ENCODE measurements at regions not wholly inside any gene's neighbourhood (a gene's known extent, or its start where the extent isn't known, plus 50 kb on each side); places are given as distances from the start of the nearest gene placed in this dataset.

GRCh38 chr20:54397292-54398140, 77.9 kb upstream of the DOK5 start:
- H3K4me1 ChIP-seq (ENCODE audit: control insufficient read depth, insufficient read depth, low read length): no peaks in the 10 kb centered on the region
- no peak overlapping the region for H3K4me3 ChIP-seq (ENCODE audit: low read depth, low read length)
- no peaks in the 10 kb centered on the region for H3K9me3 ChIP-seq (ENCODE audit: control insufficient read depth, insufficient read depth, low read length)
- H3K27ac ChIP-seq (ENCODE audit: low read depth, low read length): peak overlapping the region; percentile 43
- no peak overlapping the region for H3K9ac ChIP-seq (ENCODE audit: low read depth, low read length)
- no peaks in the 10 kb centered on the region for H3K27me3 ChIP-seq (ENCODE audit: control insufficient read depth, insufficient read depth, low read length)
- no peaks in the 10 kb centered on the region for H3K36me3 ChIP-seq (ENCODE audit: control insufficient read depth, insufficient read depth, low read length)

- Histone ChIP-seq H3K4me3 (ENCODE audit: low read depth, low read length) (no peak overlapping the region), H3K27ac (ENCODE audit: low read depth, low read length) (no peak overlapping the region), H3K9ac (ENCODE audit: low read depth, low read length) (no peak overlapping the region), H3K4me1 (ENCODE audit: control insufficient read depth, insufficient read depth, low read length) (no peaks in the 10 kb centered on the region), H3K9me3 (ENCODE audit: control insufficient read depth, insufficient read depth, low read length) (no peaks in the 10 kb centered on the region), H3K36me3 (ENCODE audit: control insufficient read depth, insufficient read depth, low read length) (no peaks in the 10 kb centered on the region), H3K27me3 (ENCODE audit: control insufficient read depth, insufficient read depth, low read length) (no peaks in the 10 kb centered on the region)
Observed at GRCh38 chr20:54398814-54399213, 76.6 kb upstream of the DOK5 start.

DNA sequence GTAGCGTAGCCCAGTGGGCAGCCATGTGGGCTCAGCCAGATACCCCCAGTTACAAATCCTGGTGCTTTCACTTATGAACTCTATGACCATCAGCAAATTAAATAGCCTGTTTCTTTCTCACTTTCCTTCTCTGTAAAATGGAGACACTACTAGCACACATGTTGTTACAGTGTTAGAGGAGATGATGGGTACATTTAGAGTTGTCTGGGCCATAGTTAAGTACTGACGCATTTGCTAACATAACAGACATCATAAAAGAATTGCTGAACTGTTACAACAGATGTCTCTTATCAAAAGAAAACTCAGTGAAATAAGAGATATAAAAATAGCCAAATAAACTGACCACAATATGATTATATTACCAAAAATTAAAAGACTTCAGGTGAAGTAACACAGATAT, 69.9 kb upstream of the DOK5 start:
- no peaks in the 10 kb centered on the region for H3K9me3 ChIP-seq (ENCODE audit: control insufficient read depth, insufficient read depth, low read length)
- no peak overlapping the region for H3K4me3 ChIP-seq (ENCODE audit: low read depth, low read length)
- no peaks in the 10 kb centered on the region for H3K4me1 ChIP-seq (ENCODE audit: control insufficient read depth, insufficient read depth, low read length)
- H3K9ac ChIP-seq (ENCODE audit: low read depth, low read length): no peak overlapping the region
- no peaks in the 10 kb centered on the region for H3K27me3 ChIP-seq (ENCODE audit: control insufficient read depth, insufficient read depth, low read length)
- H3K36me3 ChIP-seq (ENCODE audit: control insufficient read depth, insufficient read depth, low read length): no peaks in the 10 kb centered on the region
- H3K27ac ChIP-seq (ENCODE audit: low read depth, low read length): no peak overlapping the region

DNA sequence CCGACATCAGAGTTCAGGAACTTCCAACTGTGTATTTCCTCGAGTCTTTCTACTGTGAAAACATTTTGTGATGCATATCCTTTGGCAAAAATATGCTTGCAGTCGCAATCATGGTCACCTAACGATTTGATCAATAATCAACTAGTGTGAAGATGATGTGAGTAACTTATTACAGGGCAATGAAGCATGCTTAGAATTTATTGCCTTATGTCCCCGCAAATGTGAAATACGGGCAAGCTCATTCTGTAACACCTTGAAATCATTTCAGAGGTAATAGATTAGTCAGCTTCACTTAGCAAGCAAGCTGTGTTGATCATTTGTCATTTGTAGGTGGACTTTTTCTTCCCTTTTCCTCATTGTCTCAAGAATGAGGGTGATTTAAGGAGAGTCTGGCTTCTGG, 67.9 kb upstream of the DOK5 start:
- Histone ChIP-seq H3K4me1 (ENCODE audit: control insufficient read depth, insufficient read depth, low read length) (no peaks in the 10 kb centered on the region), H3K27me3 (ENCODE audit: control insufficient read depth, insufficient read depth, low read length) (no peaks in the 10 kb centered on the region), H3K4me3 (ENCODE audit: low read depth, low read length) (no peak overlapping the region), H3K36me3 (ENCODE audit: control insufficient read depth, insufficient read depth, low read length) (no peaks in the 10 kb centered on the region), H3K27ac (ENCODE audit: low read depth, low read length) (no peak overlapping the region), H3K9ac (ENCODE audit: low read depth, low read length) (no peak overlapping the region), H3K9me3 (ENCODE audit: control insufficient read depth, insufficient read depth, low read length) (no peaks in the 10 kb centered on the region)

DNA sequence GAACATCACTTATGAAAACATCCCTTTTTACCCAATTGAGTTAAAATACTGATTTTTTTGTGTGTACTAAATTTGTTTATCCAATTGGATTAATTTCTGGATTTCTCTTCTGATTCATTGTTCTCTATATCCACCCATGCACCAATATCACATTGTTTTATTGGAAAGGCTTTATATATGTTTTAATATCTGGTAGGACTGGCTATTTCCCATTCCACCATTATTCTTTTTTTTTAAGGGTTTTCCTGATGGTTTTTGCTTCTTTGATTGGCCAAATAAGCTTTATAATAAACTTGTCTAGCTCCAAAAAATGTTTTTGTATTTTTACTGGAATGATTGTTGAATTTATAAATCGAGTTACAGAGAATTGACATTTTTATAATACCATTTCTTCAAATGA, 59.4 kb upstream of the DOK5 start:
- H3K9me3 ChIP-seq (ENCODE audit: control insufficient read depth, insufficient read depth, low read length): no peaks in the 10 kb centered on the region
- no peaks in the 10 kb centered on the region for H3K36me3 ChIP-seq (ENCODE audit: control insufficient read depth, insufficient read depth, low read length)
- no peaks in the 10 kb centered on the region for H3K27me3 ChIP-seq (ENCODE audit: control insufficient read depth, insufficient read depth, low read length)
- H3K27ac ChIP-seq (ENCODE audit: low read depth, low read length): no peak overlapping the region
- no peak overlapping the region for H3K9ac ChIP-seq (ENCODE audit: low read depth, low read length)
- no peaks in the 10 kb centered on the region for H3K4me1 ChIP-seq (ENCODE audit: control insufficient read depth, insufficient read depth, low read length)
- no peak overlapping the region for H3K4me3 ChIP-seq (ENCODE audit: low read depth, low read length)

DNA sequence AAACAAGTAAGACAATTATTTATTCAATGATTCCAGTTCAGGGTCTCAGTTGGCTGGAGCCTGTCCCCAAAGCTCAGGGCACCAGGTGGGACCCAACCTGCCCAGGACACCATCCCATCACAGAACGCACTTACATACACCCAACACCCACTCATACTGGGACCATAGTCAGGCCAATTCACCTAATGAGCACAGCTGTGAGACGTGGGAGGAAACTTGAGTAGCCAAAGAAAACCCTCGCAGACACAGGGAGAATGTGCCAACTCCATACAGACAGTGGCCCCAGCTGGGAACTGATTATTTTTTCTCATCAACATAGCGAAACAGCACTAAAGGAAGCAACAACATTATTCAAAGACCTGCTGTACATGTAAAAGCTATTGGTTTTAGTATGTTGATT, 58.6 kb upstream of the DOK5 start:
- H3K4me3 ChIP-seq (ENCODE audit: low read depth, low read length): no peak overlapping the region
- H3K27me3 ChIP-seq (ENCODE audit: control insufficient read depth, insufficient read depth, low read length): no peaks in the 10 kb centered on the region
- H3K4me1 ChIP-seq (ENCODE audit: control insufficient read depth, insufficient read depth, low read length): no peaks in the 10 kb centered on the region
- H3K27ac ChIP-seq (ENCODE audit: low read depth, low read length): no peak overlapping the region
- no peaks in the 10 kb centered on the region for H3K36me3 ChIP-seq (ENCODE audit: control insufficient read depth, insufficient read depth, low read length)
- H3K9ac ChIP-seq (ENCODE audit: low read depth, low read length): no peak overlapping the region
- H3K9me3 ChIP-seq (ENCODE audit: control insufficient read depth, insufficient read depth, low read length): no peaks in the 10 kb centered on the region

DNA sequence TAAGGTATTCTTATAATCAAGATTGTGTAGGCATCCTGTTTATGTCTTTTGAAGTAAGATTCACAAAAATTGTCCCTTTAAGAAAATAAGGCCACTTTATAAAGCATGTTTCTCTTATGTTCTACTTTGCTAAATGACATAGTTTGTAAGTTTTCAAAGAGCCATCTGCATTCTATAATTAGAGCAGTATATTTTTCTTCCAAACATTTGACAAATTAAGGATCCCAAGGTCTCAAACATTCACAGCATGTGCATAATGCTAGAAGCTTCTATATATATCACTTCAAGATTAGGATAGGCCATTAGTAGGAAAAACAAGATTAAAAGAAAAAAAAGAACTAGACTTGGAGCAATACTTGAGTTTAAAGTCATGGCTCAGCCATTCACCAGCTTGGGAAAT, 55.9 kb upstream of the DOK5 start:
- Histone ChIP-seq H3K27ac (ENCODE audit: low read depth, low read length) (no peak overlapping the region), H3K27me3 (ENCODE audit: control insufficient read depth, insufficient read depth, low read length) (no peaks in the 10 kb centered on the region), H3K9ac (ENCODE audit: low read depth, low read length) (no peak overlapping the region), H3K9me3 (ENCODE audit: control insufficient read depth, insufficient read depth, low read length) (peaks cover 6% of the 10 kb centered on the region), H3K36me3 (ENCODE audit: control insufficient read depth, insufficient read depth, low read length) (no peaks in the 10 kb centered on the region), H3K4me3 (ENCODE audit: low read depth, low read length) (no peak overlapping the region), H3K4me1 (ENCODE audit: control insufficient read depth, insufficient read depth, low read length) (no peaks in the 10 kb centered on the region)
